ENCODE measurements at regions not wholly inside any gene's neighbourhood (a gene's known extent, or its start where the extent isn't known, plus 50 kb on each side); places are given as distances from the start of the nearest gene placed in this dataset.
"Not testable (repeated sequence)": the region's sequence is repeated elsewhere in the genome, so short reads cannot be mapped to it uniquely, and the experiment has no call there.

DNA sequence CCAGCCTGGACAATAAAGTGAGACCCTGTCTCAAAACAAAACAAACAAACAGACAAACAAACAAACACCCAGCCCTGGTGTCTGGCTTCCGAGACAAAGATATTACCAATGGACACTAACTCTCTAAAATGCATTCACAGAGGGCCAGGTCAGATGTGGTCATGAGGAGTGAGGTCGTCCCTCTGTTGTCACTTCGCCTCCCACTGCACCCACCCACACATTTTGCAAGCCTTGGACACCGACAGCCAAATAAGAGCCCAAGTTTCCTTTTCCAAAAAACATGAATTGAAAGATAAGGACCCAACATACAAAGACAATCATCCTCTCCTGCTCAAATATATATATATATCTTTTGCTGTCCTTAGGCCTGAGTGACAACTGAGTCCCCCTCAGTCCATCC, 319.9 kb downstream of the TSN start:
- no peak for DNase-seq

DNA sequence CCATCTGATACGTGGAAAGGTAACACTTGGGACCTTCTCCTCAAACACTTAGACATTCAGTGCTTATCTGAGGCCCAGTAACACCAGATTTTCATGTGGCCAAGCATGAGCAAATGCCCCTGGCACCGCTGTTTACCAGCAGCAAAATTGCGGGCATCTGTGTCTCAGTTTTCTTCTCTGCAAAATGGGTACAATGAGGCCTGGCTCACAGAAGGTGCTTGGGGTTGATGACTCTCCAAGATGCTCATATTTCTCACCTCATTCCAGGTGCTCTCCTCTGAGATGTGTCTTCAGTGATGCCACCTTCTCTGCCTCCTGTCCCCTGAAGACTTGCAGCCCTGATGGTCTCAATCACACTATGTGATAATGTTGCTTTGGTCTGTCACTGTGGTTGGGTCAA, 321.7 kb downstream of the TSN start:
- no peak for DNase-seq

DNA sequence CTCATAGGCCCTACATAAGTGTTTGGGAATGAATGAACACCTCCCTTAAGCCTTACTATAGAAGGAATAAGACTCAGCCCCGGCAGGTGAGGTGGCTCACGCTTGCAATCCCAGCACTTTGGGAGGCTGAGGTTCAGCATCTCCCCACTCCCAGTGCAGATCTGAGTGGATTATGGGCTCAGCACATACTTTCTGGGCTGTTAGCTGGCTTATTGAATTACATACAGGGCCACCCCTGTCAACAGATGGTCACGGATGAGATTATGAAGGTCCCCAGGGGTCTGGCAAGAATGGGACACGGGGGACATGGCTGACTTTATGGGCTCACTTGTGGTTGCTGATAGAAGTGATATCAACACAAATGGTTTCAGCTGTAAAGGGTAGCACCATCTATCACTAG, 322.3 kb downstream of the TSN start:
- DNase-seq: no peak

DNA sequence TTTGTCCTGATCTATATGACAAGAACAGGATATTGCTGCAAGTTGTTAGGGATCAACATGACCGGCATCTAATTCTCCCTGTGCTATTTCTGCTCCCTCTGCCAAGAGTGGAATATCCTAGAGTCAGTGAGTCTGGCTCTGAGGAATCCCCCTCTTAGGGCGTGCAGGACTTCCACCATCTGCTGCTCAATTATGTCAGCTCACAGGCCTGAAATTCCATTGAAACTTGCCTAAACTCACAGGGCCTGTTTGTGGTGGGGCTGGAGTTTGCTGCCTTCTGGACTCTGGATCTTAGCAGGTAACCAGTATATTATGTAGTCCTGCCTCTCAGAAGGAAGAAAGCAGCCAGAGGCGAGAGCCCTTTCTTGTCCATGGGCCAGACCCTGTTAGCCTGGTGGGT, 323.0 kb downstream of the TSN start:
- DNase-seq: no peak

DNA sequence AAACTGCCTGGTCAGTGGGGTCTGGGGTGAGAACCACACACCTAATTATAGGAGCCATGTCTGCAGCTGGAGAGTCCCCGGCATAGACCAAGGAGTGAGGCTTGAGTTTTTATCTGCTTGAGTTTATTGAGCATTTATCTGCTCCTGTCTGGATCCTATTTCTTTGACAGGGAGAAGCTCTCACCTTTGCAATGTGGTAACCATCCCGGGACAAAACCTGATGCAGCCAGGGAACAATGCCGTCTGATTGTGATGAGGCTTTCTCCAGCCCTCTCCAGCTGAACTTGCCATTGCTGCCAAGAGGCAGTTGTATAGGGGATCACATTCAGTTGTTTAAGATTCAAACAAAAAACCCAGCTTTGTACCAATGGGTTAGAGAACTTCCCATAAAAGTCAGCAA, 324.4 kb downstream of the TSN start:
- no peak for DNase-seq

DNA sequence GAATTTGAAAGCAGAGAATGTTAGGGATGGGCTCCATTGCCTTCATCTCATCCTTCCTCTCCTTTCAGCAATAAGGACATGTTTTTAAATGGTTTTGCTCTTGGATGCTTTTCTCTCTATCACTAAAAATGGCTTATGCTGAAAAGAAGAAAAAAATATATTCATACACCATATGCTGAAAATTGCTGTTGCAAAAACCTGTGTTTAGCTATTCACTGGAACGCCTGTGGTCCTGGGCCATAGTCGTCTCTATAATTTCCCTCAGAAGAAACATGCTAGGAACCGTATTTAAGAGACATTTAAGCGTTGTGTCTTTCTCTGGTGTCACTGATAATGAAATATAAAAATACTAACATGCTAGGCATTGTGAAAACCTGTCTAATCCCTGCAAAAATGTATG, 324.9 kb downstream of the TSN start:
- DNase-seq: no peak

DNA sequence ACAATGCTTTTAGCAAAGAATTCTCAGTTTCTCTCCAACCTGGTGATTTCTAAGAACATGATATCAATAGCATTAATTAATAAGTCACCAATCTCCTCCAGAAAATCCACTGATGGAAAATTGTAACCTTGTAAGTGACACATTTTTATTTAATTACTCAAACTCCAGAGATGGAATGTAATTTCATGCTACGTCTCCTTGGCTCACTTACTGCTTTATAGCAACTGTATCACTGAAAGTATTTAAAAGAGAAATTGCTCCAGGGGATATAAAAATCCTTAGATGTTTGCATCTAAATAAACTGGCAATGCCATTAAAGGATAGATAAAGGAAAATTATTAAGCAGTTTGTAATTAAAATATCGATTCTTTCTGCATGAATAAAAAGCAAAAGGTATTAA, 325.4 kb downstream of the TSN start:
- DNase-seq: no peak

DNA sequence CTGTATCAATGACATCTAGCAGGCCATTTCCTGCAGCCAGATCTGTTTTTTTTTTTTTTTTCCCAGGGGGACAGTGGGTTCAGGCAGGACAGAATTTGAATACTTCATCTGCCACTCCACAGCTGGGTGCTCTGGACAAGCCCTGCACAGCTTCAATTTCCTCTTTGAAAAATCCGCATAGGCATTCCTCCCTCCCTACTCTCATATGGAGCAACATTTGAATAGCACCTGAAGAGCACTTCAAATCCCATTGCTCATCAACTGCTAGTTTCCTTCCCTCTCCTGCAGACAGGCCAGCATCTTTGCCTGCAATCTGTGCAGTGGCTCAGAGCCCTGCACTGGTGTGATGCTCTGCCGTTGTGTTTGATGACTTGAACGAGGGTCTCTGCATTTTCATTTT, 326.3 kb downstream of the TSN start:
- DNase-seq: no peak

DNA sequence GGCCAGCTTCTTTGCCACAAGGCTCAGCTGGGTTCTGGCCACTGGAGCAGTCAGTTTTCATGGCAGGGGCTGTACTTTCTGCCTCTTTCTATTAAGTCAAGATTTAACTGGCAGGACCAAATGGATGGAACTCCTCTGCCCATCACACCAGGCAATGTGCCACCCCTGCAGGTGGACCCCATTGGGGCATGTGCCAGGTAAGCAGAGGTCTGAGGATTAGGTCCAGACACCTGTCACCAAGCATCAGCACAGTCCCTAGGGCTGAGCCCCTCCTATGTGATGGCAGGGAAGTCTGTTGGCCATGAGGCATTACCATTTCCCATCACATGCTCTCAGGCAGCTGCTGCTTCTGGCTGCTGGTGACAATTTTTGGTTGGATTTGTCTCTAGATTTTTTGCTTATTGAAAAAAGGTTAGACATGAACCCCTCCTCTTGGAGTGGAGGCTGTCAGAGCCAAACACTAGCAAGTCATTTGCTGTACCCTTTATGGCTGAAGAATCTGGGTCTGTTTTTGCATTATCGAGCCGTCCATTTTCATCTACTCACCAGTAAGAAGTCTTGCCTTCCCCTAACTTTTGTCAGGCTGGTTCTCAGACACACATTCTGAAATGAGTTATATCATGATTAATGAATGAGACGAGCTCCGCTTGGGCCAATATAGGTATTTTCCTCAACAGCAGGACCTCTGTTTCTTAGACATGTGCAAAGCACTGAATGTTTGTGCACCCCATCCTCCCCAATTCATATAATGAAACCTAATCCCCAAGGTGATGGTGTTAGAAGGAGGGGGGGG, 328.0 kb downstream of the TSN start:
- DNase-seq: no peak

DNA sequence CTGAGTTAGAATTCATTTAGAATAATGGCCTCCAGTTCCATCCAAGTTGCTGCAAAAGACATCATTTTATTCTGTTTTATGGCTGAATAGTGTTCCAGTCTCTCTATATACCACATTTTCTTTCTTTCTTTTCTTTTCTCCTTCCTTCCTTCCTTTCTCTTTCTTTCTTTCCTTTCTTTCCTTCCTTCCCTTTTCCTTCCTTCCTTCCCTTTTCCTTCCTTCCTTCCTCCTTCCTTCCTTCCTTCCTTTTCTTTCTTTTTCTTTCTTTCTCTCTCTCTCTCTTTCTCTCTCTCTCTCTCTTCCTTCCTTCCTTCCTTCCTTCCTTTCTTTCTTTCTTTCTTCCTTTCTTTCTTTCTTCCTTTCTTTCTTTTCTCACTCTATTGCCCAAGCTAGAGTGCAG, 330.2 kb downstream of the TSN start:
- not testable (repeated sequence) for DNase-seq

DNA sequence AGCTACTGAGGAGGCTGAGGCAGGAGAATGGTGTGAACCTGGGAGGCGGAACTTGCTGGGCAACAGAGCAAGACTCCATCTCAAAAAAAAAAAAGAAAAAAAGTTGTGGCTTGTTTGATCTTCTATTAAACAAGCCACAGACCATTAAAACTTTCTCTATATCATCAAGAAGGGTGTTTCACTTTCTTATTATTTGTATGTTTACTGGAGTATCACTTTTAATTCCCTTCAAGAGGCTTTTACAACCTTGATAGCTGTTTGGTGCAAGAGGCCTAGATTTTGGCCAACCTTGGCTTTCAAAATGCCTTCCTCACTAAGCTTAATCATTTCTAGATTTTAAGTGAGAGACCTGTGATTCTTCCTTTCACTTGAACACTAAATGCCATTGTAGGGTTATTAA, 339.1 kb downstream of the TSN start:
- no peak for DNase-seq

DNA sequence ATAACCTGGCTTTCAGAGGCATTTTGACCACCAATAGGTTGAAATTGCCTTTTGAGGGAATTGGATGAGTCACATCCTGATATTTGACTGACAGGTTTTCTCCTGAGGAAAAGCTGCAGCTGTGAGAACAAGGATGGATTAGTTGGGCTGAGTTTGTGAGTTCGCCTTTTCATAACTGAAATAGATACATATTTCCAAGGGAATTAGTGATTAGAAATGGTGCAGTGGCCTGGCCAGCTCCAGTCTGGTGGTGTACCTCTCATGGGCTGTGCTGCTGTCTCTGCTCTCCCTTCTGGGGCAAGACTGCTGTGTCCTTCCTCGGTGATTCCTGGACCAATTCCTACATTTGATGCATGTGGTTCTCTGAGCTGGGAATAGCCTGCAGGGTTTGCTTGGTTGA, 341.3 kb downstream of the TSN start:
- DNase-seq: no peak

DNA sequence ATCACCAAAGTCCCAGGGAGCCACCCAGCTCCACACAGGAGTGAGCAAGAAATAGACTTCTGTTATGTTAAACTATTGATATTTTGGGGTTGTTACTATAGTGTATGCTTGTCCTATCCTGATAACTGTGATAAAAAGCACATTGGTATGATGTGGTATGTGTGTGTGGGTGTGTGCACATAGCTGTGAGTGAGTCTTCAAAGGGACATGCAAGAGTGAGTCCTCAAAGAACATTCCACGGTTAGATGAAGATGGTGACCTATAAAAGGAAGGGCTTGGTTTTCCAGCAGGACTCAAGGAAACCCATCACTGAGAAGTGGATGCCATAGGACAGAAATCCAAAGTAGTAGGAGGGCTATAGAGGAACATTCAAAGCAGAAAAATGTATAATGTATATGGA, 342.9 kb downstream of the TSN start:
- DNase-seq: no peak

DNA sequence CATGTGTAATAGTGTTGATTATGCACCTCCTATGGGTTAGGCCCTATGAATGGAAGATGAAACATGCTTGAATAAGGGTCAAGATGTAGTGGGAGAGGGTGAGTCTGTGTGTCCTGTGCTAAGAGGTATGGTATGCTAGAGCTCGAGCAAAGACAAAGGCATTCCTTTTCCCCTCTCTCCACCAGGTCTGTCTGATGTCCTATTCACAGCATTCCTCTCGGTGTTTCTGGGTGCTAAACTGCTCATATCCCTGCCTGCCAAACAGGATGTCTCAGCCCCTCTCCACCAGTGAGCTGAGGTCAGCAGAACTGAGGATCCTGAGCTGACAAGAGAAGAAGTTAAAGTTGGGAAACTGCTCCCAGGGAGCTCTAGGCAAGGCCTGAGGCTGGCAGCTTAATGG, 344.9 kb downstream of the TSN start:
- DNase-seq: no peak

DNA sequence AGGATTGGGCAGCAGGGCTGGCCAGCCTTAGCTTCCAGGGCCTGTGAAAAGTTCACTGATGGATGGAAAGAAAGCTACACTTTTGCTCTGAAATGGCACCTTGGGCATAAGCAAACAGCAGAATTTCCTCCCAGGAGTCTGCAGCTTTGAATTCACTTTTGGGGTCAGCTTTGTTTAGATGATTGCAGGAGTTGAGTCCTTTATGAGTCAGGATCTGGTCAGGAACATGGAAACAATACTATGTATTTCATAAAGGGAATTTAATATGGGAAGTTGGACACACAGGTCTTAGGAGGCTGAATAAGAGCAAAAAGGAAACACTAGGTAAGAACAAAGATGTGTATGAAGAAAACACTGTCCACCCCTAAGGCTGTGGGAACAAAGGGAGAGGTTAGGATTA, 345.3 kb downstream of the TSN start:
- DNase-seq: no peak

DNA sequence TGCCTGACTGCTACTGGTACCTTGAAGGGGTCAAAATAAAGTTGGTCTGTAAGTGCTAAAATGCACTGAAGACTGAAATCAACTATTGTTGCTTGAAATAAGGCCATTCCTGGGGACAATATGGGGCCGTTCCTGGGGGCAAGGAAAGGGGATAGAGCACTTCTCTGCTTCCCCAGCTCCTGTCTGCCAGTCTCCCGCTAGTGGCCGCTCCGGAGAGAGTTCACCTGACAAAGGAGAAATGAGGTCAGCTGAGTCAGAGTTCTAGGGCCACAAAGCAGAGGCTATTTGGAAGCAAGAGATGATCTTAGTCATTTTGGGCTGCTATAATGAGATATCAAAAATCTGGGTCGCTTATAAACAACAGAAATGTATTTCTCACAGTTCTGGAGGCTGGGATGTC, 345.9 kb downstream of the TSN start:
- DNase-seq: no peak

DNA sequence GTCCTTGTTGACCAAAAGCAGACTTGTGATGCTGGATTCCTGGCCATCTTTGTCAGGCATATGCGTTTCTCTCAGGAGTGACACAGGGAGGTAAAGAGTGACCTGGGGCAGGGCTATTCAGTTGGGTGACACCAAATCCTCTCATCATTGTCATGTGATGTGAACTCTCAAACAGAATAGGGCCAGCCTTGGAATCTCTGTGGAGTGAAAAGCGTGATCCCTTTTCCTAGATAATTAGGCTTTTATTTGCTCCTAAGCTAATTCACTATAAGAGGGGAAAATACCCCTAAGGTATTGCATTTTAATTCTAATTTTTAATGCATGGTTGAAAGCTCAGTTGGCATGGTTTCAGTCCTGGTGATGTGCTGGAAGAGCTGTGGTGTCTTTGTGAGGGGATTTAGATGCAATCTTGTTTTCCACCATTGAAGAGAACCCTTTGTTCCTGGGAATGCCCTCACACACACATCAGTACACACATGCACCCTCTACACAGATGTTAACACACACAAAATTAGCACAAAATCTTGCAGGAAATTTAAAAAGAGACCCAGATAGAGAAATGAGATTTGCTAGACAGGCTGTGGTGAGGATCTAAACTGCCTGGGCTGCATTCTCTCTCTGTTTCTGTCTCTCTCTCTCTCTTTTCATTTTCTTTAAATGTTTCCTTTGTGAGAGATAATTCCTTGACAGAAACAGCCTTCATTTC, 349.9 kb downstream of the TSN start:
- no peak for DNase-seq

DNA sequence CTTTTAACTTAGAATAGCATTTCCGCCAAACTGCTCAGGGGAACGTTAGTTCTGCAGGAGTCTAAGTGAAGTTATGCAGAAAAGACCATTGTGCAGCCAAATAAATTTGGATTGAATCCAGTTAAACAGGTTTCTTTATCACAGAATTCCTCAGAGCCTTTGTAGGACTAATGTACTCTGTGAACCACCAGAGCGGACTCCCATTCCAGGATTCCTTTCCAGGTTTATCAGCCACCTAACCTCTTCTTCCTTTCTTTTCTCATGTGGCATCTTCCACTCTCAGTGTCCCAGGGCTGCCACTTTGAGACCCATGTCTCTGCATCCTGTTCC, 350.4 kb downstream of the TSN start:
- DNase-seq: no peak

DNA sequence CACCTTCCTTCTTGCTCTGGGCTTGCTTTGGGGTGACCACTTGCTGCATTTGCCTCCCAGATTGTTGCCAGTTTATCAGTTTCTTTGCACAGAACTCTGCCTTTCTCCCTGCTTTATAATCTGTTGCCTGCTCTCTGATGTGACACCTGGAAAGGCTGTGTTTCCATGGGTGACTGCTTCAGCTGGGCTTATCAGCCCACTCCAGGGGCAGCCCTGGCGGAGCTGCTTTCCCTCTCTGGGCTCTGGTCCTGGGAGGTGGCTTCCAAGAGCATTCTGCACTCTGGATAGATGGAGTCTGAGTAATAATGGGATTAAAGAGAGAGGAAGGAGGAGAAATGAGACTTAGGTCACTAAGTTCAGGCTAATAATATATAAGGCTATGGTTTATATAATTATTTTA, 352.7 kb downstream of the TSN start:
- no peak for DNase-seq

DNA sequence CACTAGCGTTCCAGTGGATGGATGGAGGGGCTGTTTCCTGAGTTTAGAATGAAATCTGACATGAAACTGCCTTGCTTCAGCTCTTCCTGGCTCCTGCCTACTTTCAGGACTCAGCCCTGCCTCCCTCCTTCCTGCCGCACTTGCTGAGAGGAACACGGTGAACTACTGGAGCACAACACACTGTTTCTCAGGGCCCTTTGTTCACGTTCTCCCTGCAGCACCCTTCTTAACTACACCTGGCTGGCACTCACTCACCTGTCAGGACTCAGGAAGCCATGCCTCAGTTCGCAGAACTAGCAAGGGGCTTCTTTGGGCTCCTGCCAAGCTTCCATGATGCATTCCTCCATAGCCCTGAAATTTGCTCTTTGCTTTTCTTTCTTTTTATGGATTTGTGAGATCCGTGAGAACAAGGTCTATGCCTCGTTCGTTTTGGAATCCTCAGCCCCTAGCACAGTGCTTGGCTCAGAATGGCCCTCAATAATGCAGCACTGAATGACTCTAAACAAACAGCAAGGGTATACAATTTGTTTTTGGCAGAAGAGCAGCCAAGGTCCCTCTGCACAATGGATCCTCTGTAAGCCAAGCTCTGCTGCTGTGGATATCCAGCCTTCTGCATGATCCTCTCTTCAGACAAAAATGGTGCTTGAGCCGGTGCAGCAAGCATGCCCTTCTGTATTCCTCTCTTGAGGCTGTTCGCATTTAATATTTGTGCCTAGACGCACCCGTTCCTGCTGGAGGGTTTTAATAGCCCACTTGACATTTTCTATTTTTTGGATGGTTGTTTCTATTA, 357.0 kb downstream of the TSN start:
- no peak for DNase-seq

DNA sequence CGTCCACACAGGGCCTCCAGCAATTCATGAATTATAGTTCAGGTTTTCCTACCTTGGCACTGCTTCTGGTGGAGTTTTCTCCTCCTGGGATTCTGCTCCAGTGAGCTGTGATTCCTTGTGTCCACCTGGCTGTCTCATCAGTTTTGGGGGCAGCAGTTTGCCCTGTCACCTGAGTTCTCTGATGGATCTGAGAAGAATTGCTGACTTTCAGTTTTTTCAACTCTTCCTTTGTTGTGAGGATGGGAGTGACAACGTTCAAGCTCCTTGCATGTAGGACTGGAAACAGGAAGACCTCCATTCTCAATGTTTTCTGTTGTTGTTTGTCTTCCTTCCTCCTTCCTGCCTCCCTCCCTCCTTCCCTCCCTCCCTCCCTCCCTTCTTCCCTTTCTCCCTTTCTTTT, 359.0 kb downstream of the TSN start:
- no peak for DNase-seq

DNA sequence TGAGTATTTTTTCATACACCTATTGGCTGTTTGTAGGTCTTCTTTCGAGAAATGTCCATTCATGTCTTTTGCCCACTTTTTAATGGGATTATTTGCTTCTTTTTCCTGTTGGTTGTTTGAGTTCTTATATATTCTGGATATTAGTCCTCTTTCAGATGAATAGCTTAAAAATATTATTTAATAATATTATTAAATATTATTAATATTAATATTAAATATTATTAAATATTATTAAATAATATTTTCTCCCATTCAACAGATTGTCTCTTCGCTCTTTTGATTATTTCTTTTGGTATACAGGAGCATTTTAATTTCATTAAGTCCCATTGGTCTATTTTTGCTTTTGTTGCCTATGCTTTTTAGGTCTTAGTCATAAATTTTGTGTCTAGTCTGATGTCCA, 361.9 kb downstream of the TSN start:
- DNase-seq: no peak

DNA sequence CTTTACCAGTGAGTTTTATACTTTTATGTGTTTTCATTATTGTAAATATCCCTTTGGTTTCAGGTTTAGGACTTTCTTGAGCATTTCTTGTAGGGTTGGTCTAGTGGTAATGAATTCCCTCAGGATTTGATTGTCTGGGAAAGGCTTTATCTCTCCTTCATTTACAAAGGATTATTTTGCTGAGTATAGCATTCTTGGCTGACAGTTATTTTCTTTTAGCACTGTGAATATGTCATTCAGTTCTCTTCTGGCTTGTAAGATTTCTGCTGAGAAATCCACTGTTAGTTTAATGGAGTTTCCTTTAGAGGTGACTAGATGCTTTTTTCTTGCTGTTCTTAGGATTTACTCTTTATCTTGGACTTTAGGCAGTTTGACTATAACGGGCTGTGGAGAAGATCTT, 373.9 kb downstream of the TSN start:
- no peak for DNase-seq

DNA sequence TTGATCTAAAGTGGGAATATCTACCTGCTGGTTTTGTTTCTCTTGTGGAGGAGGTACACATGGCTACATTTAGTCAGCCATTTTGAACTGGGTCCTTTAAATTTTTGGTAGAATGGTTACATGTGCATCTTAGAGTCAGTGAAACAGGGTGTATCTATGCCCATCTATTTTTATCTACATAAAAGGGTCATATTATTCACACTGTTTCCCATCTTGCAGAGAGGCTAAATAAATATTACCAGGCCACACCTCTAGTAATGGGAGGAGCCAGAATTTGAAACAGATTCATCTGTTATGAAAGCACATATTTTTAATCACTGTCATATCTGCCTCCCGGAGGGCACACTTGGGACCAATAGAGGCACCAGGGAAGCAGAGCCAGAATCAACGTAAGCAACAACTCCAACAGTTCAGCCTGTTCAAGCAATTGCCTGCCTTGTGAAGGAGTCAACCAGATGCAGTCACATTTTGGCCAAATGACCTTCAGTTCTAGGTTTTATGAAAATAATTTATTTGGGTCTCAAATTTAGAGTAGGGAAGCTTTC, 376.8 kb downstream of the TSN start:
- DNase-seq: no peak

Data from activated effector memory CD4-positive, alpha-beta T cell treated with Interleukin-2 at 50 U/mL for 16 hours (primary cell).